Spleen (tissue), 7 donors: ENCODE measurements at regions not wholly inside any gene's neighbourhood (a gene's known extent, or its start where the extent isn't known, plus 50 kb on each side); places are given as distances from the start of the nearest gene placed in this dataset.

Experiments used
- POLR2AphosphoS5 ChIP-seq, 3 donors: sonication (generic); formaldehyde crosslinking; IDR thresholded peaks; one replicate each; pipeline ENCODE4 v1.5.1; 2017; ENCODE audit warnings: antibody characterized with exemption in 3 of 3
- TF ChIP-seq, protein P1 (sequence below), 11 experiments: fragments of 200-600 bp in 7 of 11; fragments of 450-650 bp in 4 of 11; sonication (generic) in 4 of 11; IDR thresholded peaks in 8 of 11; conservative IDR thresholded peaks in 3 of 11; 1 replicate in 7 of 11; 2 replicates in 4 of 11; pipeline versions ENCODE4 v1.4.0 to v1.8.0; 2016 to 2021; ENCODE audit warnings: antibody characterized with exemption in 11 of 11, inconsistent platforms in 4 of 11, mild to moderate bottlenecking in 1 of 11
- donor health status: DM: no; HTN: no; CAD: no; lungs with moderate emphysema.
- donor health status: DM: no; HTN: no; CAD: no.
- donor health status: DM: no; HTN: no; CAD: no.

DNA sequence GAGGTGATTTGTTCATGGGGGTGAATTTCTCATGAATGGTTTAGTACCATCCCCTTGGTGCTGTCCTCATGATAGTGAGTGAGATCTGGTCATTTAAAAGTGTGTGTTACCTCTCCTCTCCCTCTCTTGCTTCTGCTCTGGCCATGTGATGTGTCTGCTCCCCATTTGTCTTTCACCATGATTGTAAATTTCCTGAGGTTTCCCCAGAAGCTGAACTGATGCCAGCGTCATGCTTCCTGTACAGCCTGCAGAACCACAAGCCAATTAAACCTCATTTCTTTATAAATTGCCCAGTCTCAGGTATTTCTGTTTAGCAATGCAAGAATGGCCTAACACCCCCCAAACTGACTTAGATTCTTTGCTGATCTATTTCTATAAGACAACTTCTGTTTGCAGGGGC is 249.4 kb upstream of the B3GALT2 start:
- TF ChIP-seq, protein P1, sequence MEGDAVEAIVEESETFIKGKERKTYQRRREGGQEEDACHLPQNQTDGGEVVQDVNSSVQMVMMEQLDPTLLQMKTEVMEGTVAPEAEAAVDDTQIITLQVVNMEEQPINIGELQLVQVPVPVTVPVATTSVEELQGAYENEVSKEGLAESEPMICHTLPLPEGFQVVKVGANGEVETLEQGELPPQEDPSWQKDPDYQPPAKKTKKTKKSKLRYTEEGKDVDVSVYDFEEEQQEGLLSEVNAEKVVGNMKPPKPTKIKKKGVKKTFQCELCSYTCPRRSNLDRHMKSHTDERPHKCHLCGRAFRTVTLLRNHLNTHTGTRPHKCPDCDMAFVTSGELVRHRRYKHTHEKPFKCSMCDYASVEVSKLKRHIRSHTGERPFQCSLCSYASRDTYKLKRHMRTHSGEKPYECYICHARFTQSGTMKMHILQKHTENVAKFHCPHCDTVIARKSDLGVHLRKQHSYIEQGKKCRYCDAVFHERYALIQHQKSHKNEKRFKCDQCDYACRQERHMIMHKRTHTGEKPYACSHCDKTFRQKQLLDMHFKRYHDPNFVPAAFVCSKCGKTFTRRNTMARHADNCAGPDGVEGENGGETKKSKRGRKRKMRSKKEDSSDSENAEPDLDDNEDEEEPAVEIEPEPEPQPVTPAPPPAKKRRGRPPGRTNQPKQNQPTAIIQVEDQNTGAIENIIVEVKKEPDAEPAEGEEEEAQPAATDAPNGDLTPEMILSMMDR (IDR thresholded peaks at IDR 0.05 in 8 of 11, conservative IDR thresholded peaks at IDR 0.05 in 3 of 11): no peak
- TF ChIP-seq POLR2AphosphoS5 (IDR thresholded peaks at IDR 0.05): no peak
